SK-N-SH treated with all-trans-retinoic acid at 6 μM for 48 hours (cell line): ENCODE measurements at regions not wholly inside any gene's neighbourhood (a gene's known extent, or its start where the extent isn't known, plus 50 kb on each side); places are given as distances from the start of the nearest gene placed in this dataset.

Experiments
- ARNTL ChIP-seq: fragments of 450-650 bp; formaldehyde crosslinking; IDR thresholded peaks from 2 replicates; pipeline ENCODE4 v1.5.0; 2020; ENCODE audit warnings: low read depth, mild to moderate bottlenecking, moderate library complexity, borderline replicate concordance
- ZFP30 ChIP-seq: fragments of 450-650 bp; formaldehyde crosslinking; IDR thresholded peaks from 2 replicates; pipeline ENCODE4 v1.5.0; 2022; ENCODE audit warnings: mild to moderate bottlenecking, moderate library complexity
- ZNF70 ChIP-seq: fragments of 450-650 bp; formaldehyde crosslinking; IDR thresholded peaks from 2 replicates; pipeline ENCODE4 v1.5.0; 2020; ENCODE audit warnings: mild to moderate bottlenecking, moderate library complexity
- ZNF8 ChIP-seq: fragments of 450-650 bp; formaldehyde crosslinking; IDR thresholded peaks from 2 replicates; pipeline ENCODE4 v1.5.0; 2020; ENCODE audit warnings: mild to moderate bottlenecking, moderate library complexity
- TF ChIP-seq, protein P1 (sequence below): fragments of 250-450 bp; sonication (Bioruptor Pico); IDR thresholded peaks from 2 replicates; pipeline ENCODE4 v1.8.0; 2020; ENCODE audit warnings: mild to moderate bottlenecking, moderate library complexity, borderline replicate concordance

DNA sequence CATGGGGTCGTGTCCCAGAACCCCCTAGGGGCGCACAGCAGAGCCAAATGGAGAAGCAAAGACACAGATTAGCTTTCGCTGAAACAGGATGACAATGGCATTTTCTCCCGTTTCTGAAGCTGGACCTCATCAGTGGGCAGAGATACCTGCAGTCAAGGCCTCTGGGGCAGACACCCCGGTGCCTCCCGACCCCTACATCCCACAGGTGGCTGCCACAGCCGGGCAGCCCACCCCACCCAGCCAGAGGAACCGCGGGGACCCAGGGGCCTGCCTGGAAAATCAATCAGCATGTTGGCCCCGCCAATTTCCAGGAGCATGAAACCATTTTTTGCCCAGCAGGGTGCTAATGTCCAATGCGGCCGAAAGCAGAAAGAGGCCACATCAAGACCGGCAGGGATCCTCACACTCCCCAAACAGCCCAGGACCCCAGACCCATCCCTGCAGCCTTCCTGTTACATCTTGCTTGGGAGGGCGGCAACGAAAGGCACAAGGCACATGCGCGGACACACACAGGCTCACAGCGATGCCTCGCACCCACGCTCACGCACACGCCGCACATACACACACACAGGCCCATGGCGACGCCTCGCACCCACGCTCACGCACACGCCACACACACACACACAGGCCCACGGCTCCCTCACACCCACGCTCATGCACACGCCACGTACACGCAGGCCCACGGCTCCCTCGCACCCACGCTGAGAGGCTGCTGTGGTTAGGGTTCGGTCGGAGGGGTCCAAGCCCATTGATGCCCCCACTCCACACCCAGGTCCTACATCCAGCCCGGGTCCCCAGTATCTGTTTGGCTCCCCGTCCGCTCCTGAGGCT lies 130.6 kb upstream of the NKX1-1 start:
- TF ChIP-seq ARNTL (CRISPR knock-in tag), result no peak
- TF ChIP-seq ZNF70, result no peak
- no peak for TF ChIP-seq ZFP30 (CRISPR knock-in tag)
- TF ChIP-seq, protein P1, sequence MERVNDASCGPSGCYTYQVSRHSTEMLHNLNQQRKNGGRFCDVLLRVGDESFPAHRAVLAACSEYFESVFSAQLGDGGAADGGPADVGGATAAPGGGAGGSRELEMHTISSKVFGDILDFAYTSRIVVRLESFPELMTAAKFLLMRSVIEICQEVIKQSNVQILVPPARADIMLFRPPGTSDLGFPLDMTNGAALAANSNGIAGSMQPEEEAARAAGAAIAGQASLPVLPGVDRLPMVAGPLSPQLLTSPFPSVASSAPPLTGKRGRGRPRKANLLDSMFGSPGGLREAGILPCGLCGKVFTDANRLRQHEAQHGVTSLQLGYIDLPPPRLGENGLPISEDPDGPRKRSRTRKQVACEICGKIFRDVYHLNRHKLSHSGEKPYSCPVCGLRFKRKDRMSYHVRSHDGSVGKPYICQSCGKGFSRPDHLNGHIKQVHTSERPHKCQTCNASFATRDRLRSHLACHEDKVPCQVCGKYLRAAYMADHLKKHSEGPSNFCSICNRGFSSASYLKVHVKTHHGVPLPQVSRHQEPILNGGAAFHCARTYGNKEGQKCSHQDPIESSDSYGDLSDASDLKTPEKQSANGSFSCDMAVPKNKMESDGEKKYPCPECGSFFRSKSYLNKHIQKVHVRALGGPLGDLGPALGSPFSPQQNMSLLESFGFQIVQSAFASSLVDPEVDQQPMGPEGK (CRISPR knock-in tag), result no peak
- TF ChIP-seq ZNF8 (CRISPR knock-in tag), result no peak
